GM12878 (cell line): ENCODE measurements at regions not wholly inside any gene's neighbourhood (a gene's known extent, or its start where the extent isn't known, plus 50 kb on each side); places are given as distances from the start of the nearest gene placed in this dataset.

Experiments
- ATAC-seq: fragments of 200-7000 bp; cut with Tn5 transposase; 3 replicates; pipeline ENCODE4 v1.9.1; 2020; ENCODE audit warnings: mild to moderate bottlenecking, moderate library complexity
- BruUV-seq: library from RNA; stranded (reverse); fragments of 400-500 nt; replicated peaks from 2 replicates; lab custom pipeline; 2021; lab: Mats Ljungman, UMichigan
- CTCF ChIA-PET: fragments of 300-600 bp; sonication (Branson Sonifier 250); formaldehyde crosslinking; extraction: SDS; loops from one replicate; lab custom pipeline; 2021; ENCODE audit warnings: inconsistent platforms; lab: Yijun Ruan, JAX
- POLR2A ChIA-PET: fragments of 350-600 bp; formaldehyde crosslinking; extraction: SDS; loops from one replicate; lab custom pipeline; 2021; ENCODE audit warnings: inconsistent platforms; lab: Charles Lee
- RAD21 ChIA-PET: fragments of 300-600 bp; sonication (Branson Sonifier 250); formaldehyde crosslinking; loops from one replicate; lab custom pipeline; 2023; ENCODE audit warnings: antibody characterized with exemption; ENCODE audit not compliant: unreplicated experiment; lab: Charles Lee
- SMC1A ChIA-PET: fragments of 300-600 bp; sonication (Branson Sonifier 250); formaldehyde crosslinking; loops from one replicate; lab custom pipeline; 2023; ENCODE audit not compliant: unreplicated experiment, uncharacterized antibody; lab: Charles Lee
- DNase-seq: peaks from one replicate; pipeline ENCODE4 v3.0.0-alpha.2; 2011; ENCODE audit warnings: low read depth, low spot score
- FAIRE-seq: peaks from 3 replicates; lab custom pipeline; 2011; peaks lifted over from hg19 to GRCh38; lab: Jason Lieb, UNC
- H2AFZ ChIP-seq: 2 replicates; pipeline ENCODE4 v1.6.0; 2011; ENCODE audit warnings: low read depth, low read length, control low read depth; ENCODE audit not compliant: control insufficient read depth
- H3K27ac ChIP-seq: 2 replicates; pipeline ENCODE4 v1.5.1; 2011; ENCODE audit warnings: control low read depth; ENCODE audit not compliant: control insufficient read depth, insufficient read depth
- H3K27me3 ChIP-seq, 2 experiments: replicated peaks in 1 of 2; 2 replicates each; pipeline versions ENCODE4 v1.6.0 to v1.6.1; 2011; ENCODE audit warnings: low read length in 1 of 2; ENCODE audit not compliant: control insufficient read depth in 2 of 2, insufficient read depth in 2 of 2
- H3K36me3 ChIP-seq, 2 experiments: 2 replicates each; pipeline ENCODE4 v1.5.1; 2011; ENCODE audit warnings: low read length in 1 of 2; ENCODE audit not compliant: control insufficient read depth in 2 of 2, insufficient read depth in 2 of 2
- H3K4me1 ChIP-seq: 2 replicates; pipeline ENCODE4 v1.6.1; 2011; ENCODE audit warnings: mild to moderate bottlenecking, low read length, moderate library complexity, mixed read lengths; ENCODE audit not compliant: control insufficient read depth, insufficient read depth
- H3K4me2 ChIP-seq: 2 replicates; pipeline ENCODE4 v1.6.0; 2011; ENCODE audit warnings: control low read depth; ENCODE audit not compliant: control insufficient read depth, insufficient read depth
- H3K4me3 ChIP-seq: fragments of 200-600 bp; sonication (generic); 2 replicates; pipeline ENCODE4 v1.5.1; 2016
- H3K79me2 ChIP-seq: 2 replicates; pipeline ENCODE4 v1.6.0; 2011; ENCODE audit warnings: low read length; ENCODE audit not compliant: control insufficient read depth, insufficient read depth
- H3K9ac ChIP-seq: 2 replicates; pipeline ENCODE4 v1.8.0; 2011; ENCODE audit warnings: low read length, control low read depth, mixed read lengths; ENCODE audit not compliant: control insufficient read depth, insufficient read depth
- H3K9me3 ChIP-seq: replicated peaks from 3 replicates; pipeline ENCODE4 v1.5.1; 2011; ENCODE audit warnings: mild to moderate bottlenecking, low read length; ENCODE audit not compliant: control insufficient read depth, insufficient read depth
- H4K20me1 ChIP-seq: 2 replicates; pipeline ENCODE4 v1.6.0; 2011; ENCODE audit not compliant: control insufficient read depth, insufficient read depth
- MYC ChIP-seq: IDR thresholded peaks from 2 replicates; pipeline ENCODE4 v1.6.1; 2011; ENCODE audit warnings: mild to moderate bottlenecking, low read length, moderate library complexity, inconsistent platforms; ENCODE audit not compliant: insufficient read depth, insufficient replicate concordance, insufficient read length, severe bottlenecking
- PAX5 ChIP-seq: IDR thresholded peaks from 2 replicates; pipeline ENCODE4 v1.6.1; 2011; ENCODE audit warnings: low read depth, low read length, borderline replicate concordance
- PAX8 ChIP-seq: fragments of 450-650 bp; IDR thresholded peaks from 2 replicates; pipeline ENCODE4 v1.6.1; 2017; ENCODE audit warnings: mild to moderate bottlenecking, moderate library complexity
- PML ChIP-seq: IDR thresholded peaks from 2 replicates; pipeline ENCODE4 v1.6.1; 2012; ENCODE audit warnings: low read length, inconsistent platforms
- ZNF207 ChIP-seq: fragments of 450-650 bp; IDR thresholded peaks from 2 replicates; pipeline ENCODE4 v1.6.1; 2014; ENCODE audit warnings: antibody characterized with exemption, mild to moderate bottlenecking, borderline replicate concordance
- WGBS: methylation state at CpG from one replicate; pipeline ENCODE4 v1.1.6; 2016; ENCODE audit warnings: low lambda C conversion rate; ENCODE audit not compliant: insufficient replicate concordance, insufficient coverage; ENCODE audit errors: missing lambda C conversion rate; 5-methylcytosine and 5-hydroxymethylcytosine counted together
- in situ Hi-C: fragments of 300-500 bp; cut with MboI; formaldehyde crosslinking; loops from 9 replicates; pipeline ENCODE4 v1.14.3; 2018; ENCODE audit warnings: mixed read lengths
- intact Hi-C: fragments of 100-400 bp; cut with micrococcal nuclease; formaldehyde crosslinking; loops from one replicate; pipeline ENCODE4 v1.14.2; 2022; ENCODE audit not compliant: unreplicated experiment
- TF ChIP-seq, protein P1 (sequence below): IDR thresholded peaks from 2 replicates; pipeline ENCODE4 v1.6.1; 2012; ENCODE audit warnings: improper control_type of control experiment, low read depth, low read length; ENCODE audit not compliant: insufficient replicate concordance

DNA sequence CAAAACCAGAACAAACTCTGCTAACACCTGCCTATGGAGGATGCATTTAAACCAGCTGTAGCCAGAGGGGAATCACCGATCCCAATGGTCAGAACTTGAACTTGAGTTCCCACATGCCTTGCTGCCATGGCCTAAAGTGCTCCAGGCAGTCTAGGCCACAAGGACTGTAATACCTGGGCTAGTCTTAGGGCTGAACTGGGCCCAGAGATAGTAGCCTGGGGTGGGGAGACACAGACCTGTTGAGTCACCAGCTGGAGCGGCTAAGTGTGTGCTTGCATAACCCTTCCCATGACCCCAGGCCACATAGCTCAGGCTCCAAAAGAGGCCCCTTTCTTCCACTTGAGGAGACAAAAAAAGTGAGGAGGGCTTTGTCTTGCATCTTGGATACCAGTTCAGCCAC, 515.0 kb upstream of the DDX18 start:
- no TSS peak for BruUV-seq
- no peaks in the 10 kb centered on the region for H3K36me3 ChIP-seq
- no peaks in the 10 kb centered on the region for H3K9me3 ChIP-seq
- H3K27me3 ChIP-seq = no peaks in the 10 kb centered on the region
- H4K20me1 ChIP-seq = no peaks in the 10 kb centered on the region
- ChIA-PET CTCF (no interaction called here), RAD21 (no interaction called here), POLR2A (no interaction called here), SMC1A (no interaction called here)
- WGBS = 0% methylated on average over 2 of the region's 2 CpGs
- intact Hi-C loops = no loop called here
- no peak overlapping the region for H3K4me2 ChIP-seq
- no peak overlapping the region for H2AFZ ChIP-seq
- no peak overlapping the region for H3K9ac ChIP-seq
- H3K4me1 ChIP-seq = no peaks in the 10 kb centered on the region
- FAIRE-seq (no peak), DNase-seq (no peak), ATAC-seq (no peak)
- in situ Hi-C loops = no loop called here
- H3K79me2 ChIP-seq = no peaks in the 10 kb centered on the region
- no peak overlapping the region for H3K27ac ChIP-seq
- TF ChIP-seq PML = no peak
- no peak for TF ChIP-seq ZNF207
- no peak for TF ChIP-seq MYC
- TF ChIP-seq, protein P1, sequence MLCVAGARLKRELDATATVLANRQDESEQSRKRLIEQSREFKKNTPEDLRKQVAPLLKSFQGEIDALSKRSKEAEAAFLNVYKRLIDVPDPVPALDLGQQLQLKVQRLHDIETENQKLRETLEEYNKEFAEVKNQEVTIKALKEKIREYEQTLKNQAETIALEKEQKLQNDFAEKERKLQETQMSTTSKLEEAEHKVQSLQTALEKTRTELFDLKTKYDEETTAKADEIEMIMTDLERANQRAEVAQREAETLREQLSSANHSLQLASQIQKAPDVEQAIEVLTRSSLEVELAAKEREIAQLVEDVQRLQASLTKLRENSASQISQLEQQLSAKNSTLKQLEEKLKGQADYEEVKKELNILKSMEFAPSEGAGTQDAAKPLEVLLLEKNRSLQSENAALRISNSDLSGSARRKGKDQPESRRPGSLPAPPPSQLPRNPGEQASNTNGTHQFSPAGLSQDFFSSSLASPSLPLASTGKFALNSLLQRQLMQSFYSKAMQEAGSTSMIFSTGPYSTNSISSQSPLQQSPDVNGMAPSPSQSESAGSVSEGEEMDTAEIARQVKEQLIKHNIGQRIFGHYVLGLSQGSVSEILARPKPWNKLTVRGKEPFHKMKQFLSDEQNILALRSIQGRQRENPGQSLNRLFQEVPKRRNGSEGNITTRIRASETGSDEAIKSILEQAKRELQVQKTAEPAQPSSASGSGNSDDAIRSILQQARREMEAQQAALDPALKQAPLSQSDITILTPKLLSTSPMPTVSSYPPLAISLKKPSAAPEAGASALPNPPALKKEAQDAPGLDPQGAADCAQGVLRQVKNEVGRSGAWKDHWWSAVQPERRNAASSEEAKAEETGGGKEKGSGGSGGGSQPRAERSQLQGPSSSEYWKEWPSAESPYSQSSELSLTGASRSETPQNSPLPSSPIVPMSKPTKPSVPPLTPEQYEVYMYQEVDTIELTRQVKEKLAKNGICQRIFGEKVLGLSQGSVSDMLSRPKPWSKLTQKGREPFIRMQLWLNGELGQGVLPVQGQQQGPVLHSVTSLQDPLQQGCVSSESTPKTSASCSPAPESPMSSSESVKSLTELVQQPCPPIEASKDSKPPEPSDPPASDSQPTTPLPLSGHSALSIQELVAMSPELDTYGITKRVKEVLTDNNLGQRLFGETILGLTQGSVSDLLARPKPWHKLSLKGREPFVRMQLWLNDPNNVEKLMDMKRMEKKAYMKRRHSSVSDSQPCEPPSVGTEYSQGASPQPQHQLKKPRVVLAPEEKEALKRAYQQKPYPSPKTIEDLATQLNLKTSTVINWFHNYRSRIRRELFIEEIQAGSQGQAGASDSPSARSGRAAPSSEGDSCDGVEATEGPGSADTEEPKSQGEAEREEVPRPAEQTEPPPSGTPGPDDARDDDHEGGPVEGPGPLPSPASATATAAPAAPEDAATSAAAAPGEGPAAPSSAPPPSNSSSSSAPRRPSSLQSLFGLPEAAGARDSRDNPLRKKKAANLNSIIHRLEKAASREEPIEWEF = no peak
- no peak for TF ChIP-seq PAX8
- no peak for TF ChIP-seq PAX5
- H3K4me3 ChIP-seq = no peak overlapping the region
